UCSD-AML1 (cell line): ENCODE measurements at regions not wholly inside any gene's neighbourhood (a gene's known extent, or its start where the extent isn't known, plus 50 kb on each side); places are given as distances from the start of the nearest gene placed in this dataset.
"Not testable (repeated sequence)": the region's sequence is repeated elsewhere in the genome, so short reads cannot be mapped to it uniquely, and the experiment has no call there.

Experiments
- DNase-seq: peaks from one replicate; lab custom pipeline; 2025; ENCODE audit not compliant: unreplicated experiment; lab: John Stamatoyannopoulos, UW

- DNase-seq = no peak
Observed at GRCh38 chr2:6186332-6187151, 494.4 kb downstream of the SOX11 start.

- DNase-seq = no peak
Observed at GRCh38 chr2:6196449-6196848, 504.3 kb downstream of the SOX11 start.

- DNase-seq = not testable (repeated sequence)
Observed at GRCh38 chr2:6198370-6198919, 506.3 kb downstream of the SOX11 start.

DNA sequence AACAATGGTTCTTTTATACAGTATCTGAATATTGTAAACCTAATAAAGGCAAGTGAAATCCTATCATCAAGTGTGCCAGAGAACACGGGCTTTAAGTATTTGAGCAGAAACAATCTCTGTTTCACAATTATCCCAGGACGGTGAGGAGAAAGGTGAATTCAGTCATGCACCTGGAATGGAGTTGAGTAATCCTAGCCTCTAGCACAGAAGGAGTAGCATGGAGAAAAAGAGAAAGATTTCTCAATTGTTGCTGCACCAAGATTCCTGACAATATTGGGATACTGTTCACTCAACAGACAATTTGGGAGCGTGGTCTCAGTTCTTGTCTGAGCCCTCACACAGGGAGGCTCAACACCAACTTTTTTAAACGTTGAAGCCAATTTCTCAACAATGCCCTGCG lies 510.6 kb downstream of the SOX11 start:
- no peak for DNase-seq

GRCh38 chr2:6203291-6203959 lies 511.2 kb downstream of the SOX11 start:
- DNase-seq = no peak

GRCh38 chr2:6206882-6207281 lies 514.7 kb downstream of the SOX11 start:
- no peak for DNase-seq

- DNase-seq = no peak
Observed at GRCh38 chr2:6211236-6211635, 519.1 kb downstream of the SOX11 start.

- DNase-seq = no peak
Observed at GRCh38 chr2:6212491-6212890, 520.3 kb downstream of the SOX11 start.

GRCh38 chr2:6213056-6213780 lies 521.0 kb downstream of the SOX11 start:
- DNase-seq = no peak

- DNase-seq = no peak
Observed at GRCh38 chr2:6214471-6214870, 522.3 kb downstream of the SOX11 start.

DNA sequence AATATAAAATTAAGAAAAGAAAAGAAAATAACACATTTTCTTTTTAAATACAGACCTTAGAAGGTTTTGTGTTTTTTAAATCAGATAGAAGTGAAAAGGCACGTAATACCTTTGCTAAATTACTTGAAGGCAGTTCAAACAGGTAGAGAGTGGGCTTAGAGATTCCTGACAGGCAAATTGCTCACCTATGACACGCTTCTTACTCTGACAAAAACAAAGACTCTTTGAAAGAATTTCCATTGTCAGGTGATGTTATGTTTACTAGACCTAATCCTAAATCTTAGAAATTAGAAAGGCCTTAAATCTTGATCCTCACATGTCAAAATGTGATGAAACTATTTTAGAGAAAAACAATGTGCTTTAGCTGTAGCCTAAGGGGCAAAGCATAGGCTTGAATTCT lies 522.9 kb downstream of the SOX11 start:
- DNase-seq = no peak

GRCh38 chr2:6216234-6216633 lies 524.0 kb downstream of the SOX11 start:
- no peak for DNase-seq

DNA sequence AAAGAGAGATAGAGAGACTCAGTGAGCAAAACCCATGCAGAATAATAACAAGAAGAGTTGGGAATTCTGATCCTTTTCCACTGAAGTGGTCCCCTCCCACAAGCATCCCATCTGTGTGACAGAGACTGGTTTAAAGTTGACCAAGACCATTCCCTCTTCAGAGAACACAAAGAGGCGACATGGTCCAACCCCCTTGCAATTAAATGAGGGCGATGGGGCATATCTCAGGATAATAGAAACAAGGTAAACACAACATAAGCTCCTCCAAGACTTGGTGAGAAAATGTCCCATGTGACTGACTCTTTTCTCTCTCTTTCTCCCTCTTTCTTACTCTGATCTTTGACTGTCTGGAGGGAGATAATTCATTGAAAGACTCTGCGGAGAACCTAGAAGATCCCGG lies 526.7 kb downstream of the SOX11 start:
- DNase-seq = no peak

DNA sequence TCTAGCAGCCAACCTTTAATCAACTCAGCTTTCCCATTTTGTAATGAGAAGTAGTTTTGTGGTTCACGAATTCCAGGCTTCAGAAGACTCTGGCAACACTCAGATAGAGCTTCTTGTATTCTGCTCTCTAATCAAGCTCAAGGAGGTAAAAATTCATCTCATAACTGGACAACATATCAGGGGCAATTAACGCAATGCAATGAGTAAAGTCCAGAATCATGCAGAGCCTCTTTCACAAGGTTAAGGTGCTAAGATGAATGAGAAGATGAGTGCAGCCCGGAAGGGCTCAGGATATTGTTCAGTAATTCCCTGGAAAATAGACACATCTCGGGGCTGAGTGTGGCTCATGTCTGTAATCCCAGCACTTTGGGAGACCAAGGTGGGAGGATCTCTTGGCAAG lies 527.7 kb downstream of the SOX11 start:
- no peak for DNase-seq

DNA sequence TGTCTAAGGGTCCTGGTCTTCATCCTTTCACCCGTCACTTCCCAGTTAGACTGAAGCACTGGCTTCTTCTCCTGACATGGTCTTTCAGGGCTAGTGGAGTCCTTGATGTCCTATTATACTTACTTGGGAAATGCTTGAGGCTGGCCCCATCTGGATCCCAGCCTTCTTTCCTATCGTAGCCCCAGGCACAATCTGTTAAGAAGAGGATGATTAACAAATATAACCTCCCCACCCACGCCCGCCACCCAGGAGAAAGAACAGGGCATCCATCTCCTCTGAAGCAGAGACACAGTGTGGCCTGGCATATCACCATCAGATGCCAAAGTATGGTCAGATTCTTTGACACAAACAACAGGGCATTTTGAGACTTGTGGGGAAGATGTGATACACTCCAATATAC lies 530.1 kb downstream of the SOX11 start:
- DNase-seq = no peak

DNA sequence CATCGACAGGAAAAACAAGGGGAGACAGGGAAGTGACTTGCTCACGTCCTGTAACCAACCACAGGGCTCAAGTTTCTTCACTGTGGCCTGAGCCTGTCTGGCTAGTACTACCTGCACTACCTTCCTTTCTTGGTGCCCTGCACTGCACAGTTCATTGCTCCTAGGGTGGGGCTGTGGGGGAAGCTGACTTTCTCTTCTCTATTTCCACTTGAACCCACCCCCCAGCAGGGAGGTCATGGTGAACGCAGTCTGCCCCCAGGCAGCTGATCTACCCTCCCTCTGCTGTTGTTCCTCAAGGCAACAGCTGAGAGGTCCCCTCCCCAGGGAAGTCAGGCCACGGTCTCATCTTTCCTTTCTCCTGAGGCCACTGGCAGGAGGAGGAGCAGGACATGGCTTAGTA lies 532.1 kb downstream of the SOX11 start:
- no peak for DNase-seq

- DNase-seq = no peak
Observed at GRCh38 chr2:6228251-6228650, 536.1 kb downstream of the SOX11 start.

DNA sequence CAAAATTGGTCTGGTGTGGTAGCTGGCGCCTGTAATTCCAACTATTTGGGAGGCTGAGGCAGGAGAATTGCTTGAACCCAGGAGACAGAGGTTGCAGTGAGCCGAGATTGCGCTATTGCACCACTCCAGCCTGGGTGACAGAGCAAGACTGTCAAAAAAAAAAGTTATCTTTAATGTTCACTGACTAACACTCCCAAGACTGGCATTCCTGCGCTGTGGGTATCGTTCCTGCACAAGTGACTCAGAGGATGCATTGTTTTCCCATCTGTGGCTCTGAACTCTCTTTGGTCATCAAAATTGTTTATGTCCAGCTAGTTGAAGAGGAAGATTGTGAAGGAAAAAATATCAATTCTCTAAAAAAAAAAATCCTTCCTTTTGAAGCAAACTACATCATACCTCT lies 539.0 kb downstream of the SOX11 start:
- no peak for DNase-seq

- no peak for DNase-seq
Observed at GRCh38 chr2:6233993-6234392, 541.8 kb downstream of the SOX11 start.

DNA sequence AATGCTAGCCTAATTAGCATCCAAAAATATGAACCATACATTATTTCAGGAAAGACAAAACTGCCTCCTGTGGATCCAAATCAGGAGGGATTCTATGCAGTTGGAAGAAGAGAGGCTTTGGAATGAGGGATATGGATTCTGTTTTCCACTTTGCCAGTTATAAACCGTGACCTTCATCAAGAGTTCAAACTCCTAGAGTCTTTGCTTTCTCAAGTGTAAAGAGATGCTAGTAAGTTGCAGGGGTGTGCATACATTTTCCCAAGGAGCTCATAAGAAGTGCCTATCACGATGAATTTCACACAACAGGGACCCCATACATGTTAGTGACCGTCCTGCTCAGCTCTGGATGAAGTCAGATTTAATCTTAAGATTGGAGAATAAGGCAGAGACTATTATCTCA lies 542.5 kb downstream of the SOX11 start:
- no peak for DNase-seq

GRCh38 chr2:6236317-6236716 lies 544.1 kb downstream of the SOX11 start:
- no peak for DNase-seq
